ENCODE measurements at regions not wholly inside any gene's neighbourhood (a gene's known extent, or its start where the extent isn't known, plus 50 kb on each side); places are given as distances from the start of the nearest gene placed in this dataset.

- ChIA-PET POLR2A (interaction anchor here (0.6 kb wide), 1 partner anchor 31 kb away, joined by 3 read pairs; no protein-coding TSS in a partner anchor), CTCF (interaction anchor here (0.9 to 3.2 kb wide), 4 partner anchors 9 to 17 kb away, joined by 3 to 11 read pairs (median 4); no protein-coding TSS in a partner anchor)
- H3K27ac Mint-ChIP-seq, result no peak overlapping the region
- no peaks in the 10 kb centered on the region for H3K9me3 Mint-ChIP-seq
- peaks cover 2% of the 10 kb centered on the region for H3K27me3 Mint-ChIP-seq
- no peak for DNase-seq
- peaks cover under 1% of the 10 kb centered on the region for H3K4me1 Mint-ChIP-seq
- no peak overlapping the region for H3K4me3 Mint-ChIP-seq
- no peaks in the 10 kb centered on the region for H3K36me3 Mint-ChIP-seq (ENCODE audit: low read depth)
Observed at GRCh38 chr13:31056644-31057271, 104.9 kb downstream of the HSPH1 start.

GRCh38 chr13:31055589-31055988, 106.1 kb downstream of the HSPH1 start:
- Mint-ChIP-seq H3K4me3 (no peak overlapping the region), H3K9me3 (no peaks in the 10 kb centered on the region), H3K36me3 (ENCODE audit: low read depth) (no peaks in the 10 kb centered on the region), H3K27ac (no peak overlapping the region), H3K4me1 (peaks cover 8% of the 10 kb centered on the region), H3K27me3 (no peaks in the 10 kb centered on the region)
- POLR2A ChIA-PET, result interaction anchor here (0.6 kb wide), 1 partner anchor 42 kb away, joined by 3 read pairs; no protein-coding TSS in a partner anchor
- CTCF ChIA-PET, result interaction anchor here (0.6 kb wide), 1 partner anchor 613 kb away, joined by 3 read pairs; no protein-coding TSS in a partner anchor
- no peak for DNase-seq

GRCh38 chr13:31054632-31055031, 107.1 kb downstream of the HSPH1 start:
- Mint-ChIP-seq H3K36me3 (ENCODE audit: low read depth) (no peaks in the 10 kb centered on the region), H3K9me3 (no peaks in the 10 kb centered on the region), H3K4me3 (no peak overlapping the region), H3K27ac (no peak overlapping the region), H3K27me3 (no peaks in the 10 kb centered on the region), H3K4me1 (peaks cover 10% of the 10 kb centered on the region)
- CTCF ChIA-PET, result no interaction called here
- POLR2A ChIA-PET, result no interaction called here
- no peak for DNase-seq

- Mint-ChIP-seq H3K27me3 (no peaks in the 10 kb centered on the region), H3K9me3 (no peaks in the 10 kb centered on the region), H3K36me3 (ENCODE audit: low read depth) (no peaks in the 10 kb centered on the region), H3K4me3 (no peak overlapping the region), H3K4me1 (peaks cover 10% of the 10 kb centered on the region), H3K27ac (no peak overlapping the region)
- POLR2A ChIA-PET, result no interaction called here
- DNase-seq, result no peak
- CTCF ChIA-PET, result no interaction called here
Observed at GRCh38 chr13:31053896-31054295, 107.8 kb downstream of the HSPH1 start.

GRCh38 chr13:31053091-31053490, 108.6 kb downstream of the HSPH1 start:
- no peak for DNase-seq
- Mint-ChIP-seq H3K4me3 (no peak overlapping the region), H3K4me1 (peaks cover 10% of the 10 kb centered on the region), H3K27ac (no peak overlapping the region), H3K9me3 (no peaks in the 10 kb centered on the region), H3K27me3 (no peaks in the 10 kb centered on the region), H3K36me3 (ENCODE audit: low read depth) (no peaks in the 10 kb centered on the region)
- CTCF ChIA-PET, result interaction anchor here (0.8 kb wide), 1 partner anchor 74 kb away, joined by 3 read pairs; no protein-coding TSS in a partner anchor
- POLR2A ChIA-PET, result no interaction called here

GRCh38 chr13:31052478-31052877, 109.2 kb downstream of the HSPH1 start:
- H3K4me1 Mint-ChIP-seq, result peaks cover 10% of the 10 kb centered on the region

GRCh38 chr13:31051999-31052398, 109.7 kb downstream of the HSPH1 start:
- H3K36me3 Mint-ChIP-seq (ENCODE audit: low read depth), result no peaks in the 10 kb centered on the region
- H3K4me3 Mint-ChIP-seq, result no peak overlapping the region
- H3K27me3 Mint-ChIP-seq, result no peaks in the 10 kb centered on the region
- ChIA-PET CTCF (interaction anchor here (1.2 to 1.9 kb wide), 3 partner anchors 14 to 83 kb away, joined by 3 to 6 read pairs (median 3); no protein-coding TSS in a partner anchor), POLR2A (no interaction called here)
- no peak overlapping the region for H3K27ac Mint-ChIP-seq
- no peaks in the 10 kb centered on the region for H3K9me3 Mint-ChIP-seq
- DNase-seq, result no peak
- H3K4me1 Mint-ChIP-seq, result peaks cover 10% of the 10 kb centered on the region

More at GRCh38 chr13:31052478-31052877, 109.2 kb downstream of the HSPH1 start:
- H3K9me3 Mint-ChIP-seq, result no peaks in the 10 kb centered on the region
- no peaks in the 10 kb centered on the region for H3K36me3 Mint-ChIP-seq (ENCODE audit: low read depth)
- CTCF ChIA-PET, result interaction anchor here (1.2 to 1.9 kb wide), 3 partner anchors 15 to 83 kb away, joined by 3 to 6 read pairs (median 3); no protein-coding TSS in a partner anchor
- POLR2A ChIA-PET, result no interaction called here
- no peak for DNase-seq
- no peaks in the 10 kb centered on the region for H3K27me3 Mint-ChIP-seq
- H3K4me3 Mint-ChIP-seq, result no peak overlapping the region
- H3K27ac Mint-ChIP-seq, result no peak overlapping the region

GRCh38 chr13:31050486-31051400, 111.0 kb downstream of the HSPH1 start:
- H3K9me3 Mint-ChIP-seq, result no peaks in the 10 kb centered on the region
- no peaks in the 10 kb centered on the region for H3K36me3 Mint-ChIP-seq (ENCODE audit: low read depth)
- H3K27ac Mint-ChIP-seq, result no peak overlapping the region
- ChIA-PET CTCF (interaction anchor here (1.8 to 1.9 kb wide), 2 partner anchors 13 to 23 kb away, joined by 4 to 6 read pairs; no protein-coding TSS in a partner anchor), POLR2A (interaction anchor here (0.6 kb wide), 1 partner anchor 314 kb away, joined by 4 read pairs; no protein-coding TSS in a partner anchor)
- no peak for DNase-seq
- H3K4me1 Mint-ChIP-seq, result peaks cover 12% of the 10 kb centered on the region
- no peak overlapping the region for H3K4me3 Mint-ChIP-seq
- no peaks in the 10 kb centered on the region for H3K27me3 Mint-ChIP-seq

- ChIA-PET POLR2A (interaction anchor here (0.7 kb wide), 1 partner anchor 21 kb away, joined by 4 read pairs; no protein-coding TSS in a partner anchor), CTCF (interaction anchor here (0.6 to 1.8 kb wide), 2 partner anchors 22 to 99 kb away, joined by 3 to 4 read pairs; no protein-coding TSS in a partner anchor)
- Mint-ChIP-seq H3K27me3 (no peaks in the 10 kb centered on the region), H3K4me1 (peaks cover 21% of the 10 kb centered on the region), H3K4me3 (no peak overlapping the region), H3K27ac (no peak overlapping the region), H3K36me3 (ENCODE audit: low read depth) (no peaks in the 10 kb centered on the region), H3K9me3 (no peaks in the 10 kb centered on the region)
- DNase-seq, result no peak
Observed at GRCh38 chr13:31049833-31050232, 111.9 kb downstream of the HSPH1 start.

GRCh38 chr13:31049083-31049482, 112.6 kb downstream of the HSPH1 start:
- ChIA-PET POLR2A (interaction anchor here (0.7 kb wide), 1 partner anchor 22 kb away, joined by 4 read pairs; no protein-coding TSS in a partner anchor), CTCF (interaction anchor here (0.6 to 1.8 kb wide), 4 partner anchors 10 to 98 kb away, joined by 3 to 4 read pairs (median 3); no protein-coding TSS in a partner anchor)
- no peak overlapping the region for H3K4me3 Mint-ChIP-seq
- H3K9me3 Mint-ChIP-seq, result no peaks in the 10 kb centered on the region
- DNase-seq, result no peak
- H3K36me3 Mint-ChIP-seq (ENCODE audit: low read depth), result no peaks in the 10 kb centered on the region
- H3K4me1 Mint-ChIP-seq, result peaks cover 28% of the 10 kb centered on the region
- H3K27ac Mint-ChIP-seq, result no peak overlapping the region
- no peaks in the 10 kb centered on the region for H3K27me3 Mint-ChIP-seq

GRCh38 chr13:31048521-31048920, 113.2 kb downstream of the HSPH1 start:
- POLR2A ChIA-PET, result no interaction called here
- Mint-ChIP-seq H3K4me3 (no peak overlapping the region), H3K27me3 (no peaks in the 10 kb centered on the region), H3K4me1 (peaks cover 33% of the 10 kb centered on the region), H3K27ac (no peak overlapping the region), H3K36me3 (ENCODE audit: low read depth) (no peaks in the 10 kb centered on the region), H3K9me3 (no peaks in the 10 kb centered on the region)
- CTCF ChIA-PET, result interaction anchor here (0.5 to 1.4 kb wide), 3 partner anchors 8 to 726 kb away, joined by 3 to 5 read pairs (median 3); no protein-coding TSS in a partner anchor
- DNase-seq, result no peak

GRCh38 chr13:31046711-31047279, 114.3 kb downstream of the TEX26 start:
- ChIA-PET POLR2A (no interaction called here), CTCF (interaction anchor here (1.5 to 1.6 kb wide), 3 partner anchors 16 to 181 kb away, joined by 3 to 4 read pairs (median 4); no protein-coding TSS in a partner anchor)

More at GRCh38 chr13:31046711-31047279, 114.3 kb downstream of the TEX26 start:
- Mint-ChIP-seq H3K4me3 (no peak overlapping the region), H3K27ac (no peak overlapping the region), H3K4me1 (peaks cover 50% of the 10 kb centered on the region), H3K27me3 (peaks cover 6% of the 10 kb centered on the region), H3K36me3 (ENCODE audit: low read depth) (no peaks in the 10 kb centered on the region), H3K9me3 (no peaks in the 10 kb centered on the region)
- no peak for DNase-seq

Measured in activated CD4-positive, alpha-beta T cell treated with anti-CD3 and anti-CD28 coated beads, Interleukin-2, amount 10 ng/mL, durations not matched to agents 7 days and 5 days (primary cell).